Type B pancreatic cell (in vitro differentiated cells): ENCODE measurements at regions not wholly inside any gene's neighbourhood (a gene's known extent, or its start where the extent isn't known, plus 50 kb on each side); places are given as distances from the start of the nearest gene placed in this dataset.

Experiments used
- DNase-seq: peaks from one replicate; pipeline ENCODE4 v3.0.0; 2021; ENCODE audit warnings: mixed read lengths; ENCODE audit not compliant: unreplicated experiment; ENCODE audit errors: extremely low spot score
- H3K27ac Mint-ChIP-seq: 2 replicates; pipeline ENCODE4 v1.8.0; 2021; ENCODE audit warnings: mild to moderate bottlenecking, mixed read lengths
- H3K27me3 Mint-ChIP-seq: 2 replicates; pipeline ENCODE4 v1.8.0; 2021; ENCODE audit warnings: mixed read lengths
- H3K36me3 Mint-ChIP-seq: 2 replicates; pipeline ENCODE4 v1.8.0; 2021; ENCODE audit warnings: mixed read lengths
- H3K4me1 Mint-ChIP-seq: one replicate; pipeline ENCODE4 v1.8.0; 2021; ENCODE audit warnings: mixed read lengths; ENCODE audit not compliant: unreplicated experiment
- H3K4me3 Mint-ChIP-seq: 2 replicates; pipeline ENCODE4 v1.8.0; 2021; ENCODE audit warnings: mild to moderate bottlenecking, mixed read lengths
- H3K9me3 Mint-ChIP-seq: 2 replicates; pipeline ENCODE4 v1.8.0; 2021; ENCODE audit warnings: mixed read lengths
- CTCF ChIP-seq: fragments of 200-600 bp; sonication (generic); conservative IDR thresholded peaks from 2 replicates; pipeline ENCODE4 v1.5.0; 2021; ENCODE audit warnings: antibody characterized with exemption, mild to moderate bottlenecking

- H3K36me3 Mint-ChIP-seq: peaks cover 3% of the 10 kb centered on the region
- no peaks in the 10 kb centered on the region for H3K9me3 Mint-ChIP-seq
- H3K27me3 Mint-ChIP-seq: peaks cover 7% of the 10 kb centered on the region
- H3K4me3 Mint-ChIP-seq: no peak overlapping the region
- DNase-seq: no peak
- no peaks in the 10 kb centered on the region for H3K4me1 Mint-ChIP-seq
- no peak overlapping the region for H3K27ac Mint-ChIP-seq
- no peak for TF ChIP-seq CTCF
These were observed 132.7 kb downstream of the SCG2 start for GRCh38 chr2:223469270-223470046.

GRCh38 chr2:223470602-223471001 lies 131.6 kb downstream of the SCG2 start:
- Mint-ChIP-seq H3K27ac (no peak overlapping the region), H3K4me1 (no peaks in the 10 kb centered on the region)

GRCh38 chr2:223472771-223473170 lies 129.4 kb downstream of the SCG2 start:
- Mint-ChIP-seq H3K4me1 (no peaks in the 10 kb centered on the region), H3K27me3 (peaks cover 4% of the 10 kb centered on the region), H3K36me3 (no peaks in the 10 kb centered on the region), H3K27ac (no peak overlapping the region), H3K9me3 (no peaks in the 10 kb centered on the region), H3K4me3 (no peak overlapping the region)
- TF ChIP-seq CTCF: no peak
- no peak for DNase-seq

More at GRCh38 chr2:223470602-223471001, 131.6 kb downstream of the SCG2 start:
- no peak for DNase-seq
- Mint-ChIP-seq H3K27me3 (peaks cover 5% of the 10 kb centered on the region), H3K36me3 (peaks cover 1% of the 10 kb centered on the region), H3K4me3 (no peak overlapping the region), H3K9me3 (no peaks in the 10 kb centered on the region)
- TF ChIP-seq CTCF: no peak

GRCh38 chr2:223474893-223475292 lies 127.3 kb downstream of the SCG2 start:
- no peak overlapping the region for H3K27ac Mint-ChIP-seq
- H3K36me3 Mint-ChIP-seq: no peaks in the 10 kb centered on the region
- no peaks in the 10 kb centered on the region for H3K4me1 Mint-ChIP-seq
- H3K4me3 Mint-ChIP-seq: no peak overlapping the region
- H3K27me3 Mint-ChIP-seq: peaks cover 4% of the 10 kb centered on the region
- no peaks in the 10 kb centered on the region for H3K9me3 Mint-ChIP-seq
- no peak for TF ChIP-seq CTCF
- no peak for DNase-seq

- H3K27me3 Mint-ChIP-seq: peaks cover 3% of the 10 kb centered on the region
- H3K36me3 Mint-ChIP-seq: no peaks in the 10 kb centered on the region
- H3K4me1 Mint-ChIP-seq: no peaks in the 10 kb centered on the region
- no peak overlapping the region for H3K27ac Mint-ChIP-seq
- no peak for TF ChIP-seq CTCF
- no peak overlapping the region for H3K4me3 Mint-ChIP-seq
- DNase-seq: no peak
- H3K9me3 Mint-ChIP-seq: peaks cover 3% of the 10 kb centered on the region
These were observed 126.3 kb downstream of the SCG2 start for GRCh38 chr2:223475901-223476300.
